ENCODE measurements at regions not wholly inside any gene's neighbourhood (a gene's known extent, or its start where the extent isn't known, plus 50 kb on each side); places are given as distances from the start of the nearest gene placed in this dataset.

DNA sequence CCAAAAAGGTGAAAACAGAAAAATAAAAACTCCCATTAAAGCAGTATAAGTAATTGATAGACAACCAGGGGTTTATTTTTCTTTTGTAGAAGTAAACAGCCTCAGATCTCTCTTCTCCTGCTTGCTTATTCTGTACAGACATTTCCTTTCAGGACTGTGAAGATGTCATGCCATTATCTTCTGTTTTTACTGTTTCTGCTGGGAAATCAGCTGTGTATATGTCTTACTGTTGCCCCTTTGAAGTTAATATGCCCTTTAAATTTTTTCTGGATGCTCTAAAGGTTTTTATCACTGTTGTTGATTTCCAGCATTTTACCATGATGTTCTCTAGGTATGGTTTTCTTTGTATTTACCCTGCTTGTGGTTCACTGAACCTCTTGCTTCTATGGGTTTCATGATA, 199.5 kb downstream of the NXNL2 start:
- TF ChIP-seq, protein P1, sequence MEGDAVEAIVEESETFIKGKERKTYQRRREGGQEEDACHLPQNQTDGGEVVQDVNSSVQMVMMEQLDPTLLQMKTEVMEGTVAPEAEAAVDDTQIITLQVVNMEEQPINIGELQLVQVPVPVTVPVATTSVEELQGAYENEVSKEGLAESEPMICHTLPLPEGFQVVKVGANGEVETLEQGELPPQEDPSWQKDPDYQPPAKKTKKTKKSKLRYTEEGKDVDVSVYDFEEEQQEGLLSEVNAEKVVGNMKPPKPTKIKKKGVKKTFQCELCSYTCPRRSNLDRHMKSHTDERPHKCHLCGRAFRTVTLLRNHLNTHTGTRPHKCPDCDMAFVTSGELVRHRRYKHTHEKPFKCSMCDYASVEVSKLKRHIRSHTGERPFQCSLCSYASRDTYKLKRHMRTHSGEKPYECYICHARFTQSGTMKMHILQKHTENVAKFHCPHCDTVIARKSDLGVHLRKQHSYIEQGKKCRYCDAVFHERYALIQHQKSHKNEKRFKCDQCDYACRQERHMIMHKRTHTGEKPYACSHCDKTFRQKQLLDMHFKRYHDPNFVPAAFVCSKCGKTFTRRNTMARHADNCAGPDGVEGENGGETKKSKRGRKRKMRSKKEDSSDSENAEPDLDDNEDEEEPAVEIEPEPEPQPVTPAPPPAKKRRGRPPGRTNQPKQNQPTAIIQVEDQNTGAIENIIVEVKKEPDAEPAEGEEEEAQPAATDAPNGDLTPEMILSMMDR (IDR thresholded peaks at IDR 0.05), result no peak
- TF ChIP-seq POLR2A (IDR thresholded peaks at IDR 0.05), result no peak

Measured in lower leg skin (tissue), 3 donors.